K562 (cell line): ENCODE measurements at regions not wholly inside any gene's neighbourhood (a gene's known extent, or its start where the extent isn't known, plus 50 kb on each side); places are given as distances from the start of the nearest gene placed in this dataset.

Source experiments
- ATAC-seq: fragments of 200-7000 bp; cut with Tn5 transposase; 3 replicates; pipeline ENCODE4 v1.9.1; 2020; ENCODE audit warnings: moderate library complexity
- BruUV-seq: library from RNA; stranded (reverse); fragments of 400-500 nt; replicated peaks from 2 replicates; lab custom pipeline; 2021; lab: Mats Ljungman, UMichigan
- CTCF ChIA-PET: fragments of 300-600 bp; formaldehyde crosslinking; extraction: SDS; loops from one replicate; lab custom pipeline; 2021; ENCODE audit warnings: low intra/inter-chr PET ratio; lab: Yijun Ruan, JAX
- POLR2A ChIA-PET: fragments of 300-600, 350-650 bp; sonication (Branson Sonifier 250); formaldehyde crosslinking; extraction: SDS; loops from one replicate; lab custom pipeline; 2021; ENCODE audit warnings: antibody characterized with exemption, inconsistent platforms; lab: Yijun Ruan, JAX
- DNase-seq, 4 experiments: peaks; one replicate each; pipeline versions ENCODE4 v3.0.0 to v3.0.0-alpha.2; 2011 to 2018; ENCODE audit warnings: low spot score in 3 of 4, mixed read lengths in 3 of 4; ENCODE audit errors: extremely low read depth in 1 of 4
- FAIRE-seq: peaks from 2 replicates; lab custom pipeline; 2011; peaks lifted over from hg19 to GRCh38; lab: Jason Lieb, UNC
- H2AFZ ChIP-seq: 2 replicates; pipeline ENCODE4 v1.6.0; 2011; ENCODE audit warnings: low read depth, low read length, control low read depth, inconsistent platforms
- H3K27ac ChIP-seq: fragments of 200-600 bp; 3 replicates; pipeline ENCODE4 v1.8.0; 2011; ENCODE audit warnings: low read depth, mild to moderate bottlenecking, control low read depth, inconsistent platforms, low read length, moderate library complexity, mixed read lengths; ENCODE audit errors: extremely low read depth
- H3K27me3 ChIP-seq, 2 experiments: fragments of 300-600 bp in 1 of 2; 2 replicates in 1 of 2; 3 replicates in 1 of 2; pipeline versions ENCODE4 v1.6.0 to v1.8.0; 2011; ENCODE audit warnings: inconsistent platforms in 2 of 2, low read length in 2 of 2, mild to moderate bottlenecking in 1 of 2, mixed read lengths in 1 of 2, moderate library complexity in 1 of 2; ENCODE audit not compliant: control insufficient read depth in 2 of 2, insufficient read depth in 2 of 2
- H3K36me3 ChIP-seq: fragments of 300-600 bp; 3 replicates; pipeline ENCODE4 v1.8.0; 2011; ENCODE audit warnings: mild to moderate bottlenecking, low read length, inconsistent platforms; ENCODE audit not compliant: control insufficient read depth, insufficient read depth
- H3K4me1 ChIP-seq, 2 experiments: fragments of 200-600 bp in 1 of 2; replicated peaks in 1 of 2; 2 replicates in 1 of 2; 3 replicates in 1 of 2; pipeline versions ENCODE4 v1.5.1 to v1.8.0; 2011; ENCODE audit warnings: inconsistent platforms in 2 of 2, low read length in 2 of 2, mild to moderate bottlenecking in 1 of 2, mixed read lengths in 1 of 2, moderate library complexity in 1 of 2; ENCODE audit not compliant: control insufficient read depth in 2 of 2, insufficient read depth in 2 of 2
- H3K4me2 ChIP-seq: 2 replicates; pipeline ENCODE4 v1.6.1; 2011; ENCODE audit warnings: low read length, control low read depth, inconsistent platforms, mixed read lengths; ENCODE audit not compliant: insufficient read depth
- H3K4me3 ChIP-seq: fragments of 200-600 bp; sonication (generic), shearing (Covaris generic); 2 replicates; pipeline ENCODE4 v1.5.1; 2016; ENCODE audit warnings: control low read depth, inconsistent platforms
- H3K79me2 ChIP-seq: fragments of 200-600 bp; 3 replicates; pipeline ENCODE4 v1.8.0; 2011; ENCODE audit warnings: low read length, inconsistent platforms; ENCODE audit not compliant: control insufficient read depth, insufficient read depth
- H3K9ac ChIP-seq, 2 experiments: 2 replicates each; pipeline versions ENCODE4 v1.6.0 to v1.6.1; 2011; ENCODE audit warnings: low read depth in 2 of 2, low read length in 2 of 2, control low read depth in 1 of 2, inconsistent platforms in 1 of 2, mild to moderate bottlenecking in 1 of 2, mixed read lengths in 1 of 2; ENCODE audit not compliant: insufficient read depth in 1 of 2
- H3K9me1 ChIP-seq: one replicate; pipeline ENCODE4 v1.6.0; 2011; ENCODE audit warnings: inconsistent platforms, mild to moderate bottlenecking, low read length, moderate library complexity; ENCODE audit not compliant: control insufficient read depth, insufficient read depth
- H3K9me3 ChIP-seq: replicated peaks from 2 replicates; pipeline ENCODE4 v1.5.1; 2011; ENCODE audit warnings: low read depth, low read length, inconsistent platforms; ENCODE audit not compliant: control insufficient read depth, insufficient read depth
- H4K20me1 ChIP-seq: replicated peaks from 2 replicates; pipeline ENCODE4 v1.6.1; 2011; ENCODE audit warnings: low read length, inconsistent platforms, mixed read lengths; ENCODE audit not compliant: control insufficient read depth, insufficient read depth
- BCOR ChIP-seq: fragments of 450-650 bp; IDR thresholded peaks from 2 replicates; pipeline ENCODE4 v1.6.1; 2016
- BRF1 ChIP-seq: IDR thresholded peaks from 3 replicates; pipeline ENCODE4 v1.6.1; 2011; ENCODE audit warnings: borderline replicate concordance, mild to moderate bottlenecking; ENCODE audit not compliant: insufficient read length; ENCODE audit errors: extremely low read depth
- ELF2 ChIP-seq: fragments of 250-450 bp; sonication (Bioruptor Pico); IDR thresholded peaks from 2 replicates; pipeline ENCODE4 v1.5.0; 2021; ENCODE audit warnings: mild to moderate bottlenecking
- ESRRA ChIP-seq: fragments of 450-650 bp; IDR thresholded peaks from 2 replicates; pipeline ENCODE4 v1.6.1; 2014; ENCODE audit warnings: low read depth, mild to moderate bottlenecking, moderate library complexity, borderline replicate concordance
- FOS ChIP-seq: IDR thresholded peaks from 3 replicates; pipeline ENCODE4 v1.6.1; 2011; ENCODE audit not compliant: insufficient read length; ENCODE audit errors: extremely low read depth
- HSF4 ChIP-seq: fragments of 250-450 bp; sonication (Bioruptor Pico); IDR thresholded peaks from 2 replicates; pipeline ENCODE4 v2.1.2; 2022; ENCODE audit warnings: mild to moderate bottlenecking, moderate library complexity, borderline replicate concordance
- IRF1 ChIP-seq: sonication (generic); formaldehyde crosslinking; IDR thresholded peaks from 2 replicates; pipeline ENCODE4 v1.8.0; 2022; ENCODE audit warnings: missing genetic modification reagents, mild to moderate bottlenecking, borderline replicate concordance
- MBD1 ChIP-seq: fragments of 250-450 bp; sonication (Bioruptor Pico); IDR thresholded peaks from 2 replicates; pipeline ENCODE4 v1.8.0; 2022; ENCODE audit warnings: inconsistent platforms
- NUFIP1 ChIP-seq: fragments of 450-650 bp; IDR thresholded peaks from 2 replicates; pipeline ENCODE4 v1.6.1; 2018; ENCODE audit not compliant: partially characterized antibody
- SMARCA5 ChIP-seq: fragments of 450-650 bp; IDR thresholded peaks from 2 replicates; pipeline ENCODE4 v1.6.1; 2016
- THAP12 ChIP-seq: fragments of 250-450 bp; sonication (Bioruptor Pico); IDR thresholded peaks from 2 replicates; pipeline ENCODE4 v1.9.0; 2021; ENCODE audit warnings: mild to moderate bottlenecking, inconsistent platforms
- ZC3H11A ChIP-seq: IDR thresholded peaks from 2 replicates; pipeline ENCODE4 v1.6.1; 2012; ENCODE audit warnings: low read depth, low read length, improper control_type of control experiment
- ZNF133 ChIP-seq: fragments of 250-450 bp; sonication (Bioruptor Pico); IDR thresholded peaks from 2 replicates; pipeline ENCODE4 v1.4.0; 2020; ENCODE audit warnings: mild to moderate bottlenecking
- ZNF398 ChIP-seq: fragments of 250-450 bp; sonication (Bioruptor Pico); IDR thresholded peaks from 2 replicates; pipeline ENCODE4 v1.8.0; 2021; ENCODE audit warnings: moderate library complexity, mild to moderate bottlenecking, inconsistent platforms
- ZNF431 ChIP-seq: sonication (generic); formaldehyde crosslinking; IDR thresholded peaks from 2 replicates; pipeline ENCODE4 v1.8.0; 2022; ENCODE audit warnings: mild to moderate bottlenecking, missing genetic modification reagents
- ZNF589 ChIP-seq: fragments of 200-800 bp; sonication (Bioruptor generic); IDR thresholded peaks from 2 replicates; pipeline ENCODE4 v1.6.1; 2016; ENCODE audit warnings: low read depth, missing genetic modification characterization, missing compliant biosample characterization
- ZNF695 ChIP-seq: fragments of 450-650 bp; formaldehyde crosslinking; IDR thresholded peaks from 2 replicates; pipeline ENCODE4 v1.4.0; 2020; ENCODE audit warnings: mild to moderate bottlenecking, moderate library complexity
- WGBS: fragments of 100-300 bp; shearing (Covaris generic); methylation state at CpG from one replicate; pipeline ENCODE4 v1.1.6; 2016; ENCODE audit warnings: low coverage, mixed read lengths; ENCODE audit not compliant: insufficient coverage; ENCODE audit errors: missing lambda C conversion rate; 5-methylcytosine and 5-hydroxymethylcytosine counted together
- in situ Hi-C: fragments of 300-500 bp; cut with MboI; formaldehyde crosslinking; loops from 4 replicates; pipeline ENCODE4 v1.15.0; 2018; ENCODE audit warnings: inconsistent platforms, mixed read lengths
- intact Hi-C: fragments of 100-400 bp; cut with micrococcal nuclease; formaldehyde crosslinking; loops from 2 replicates; pipeline ENCODE4 v1.14.2; 2022

- CTCF ChIA-PET = interaction anchor here (0.7 kb wide), 1 partner anchor 935 kb away, joined by 3 read pairs; no protein-coding TSS in a partner anchor
- WGBS = 3% methylated on average over 8 of the region's 8 CpGs
- no TSS peak for BruUV-seq
- peak overlapping the region; percentile 86 for H3K4me3 ChIP-seq
- FAIRE-seq = no peak
- peaks cover 7 to 19% of the 10 kb centered on the region in 2 experiments for H3K4me1 ChIP-seq
- H3K9me3 ChIP-seq = no peaks in the 10 kb centered on the region
- peaks cover 71% of the 10 kb centered on the region for H3K36me3 ChIP-seq
- ATAC-seq = no peak
- H3K4me2 ChIP-seq = peak overlapping the region; percentile 97
- no peak for DNase-seq
- H3K79me2 ChIP-seq = peaks cover 96% of the 10 kb centered on the region
- POLR2A ChIA-PET = interaction anchor here (0.6 to 18.6 kb wide), 24 partner anchors 7 to 951 kb away, joined by 3 to 1095 read pairs (median 22); a partner anchor contains a TSS
- no peaks in the 10 kb centered on the region for H3K27me3 ChIP-seq
- H2AFZ ChIP-seq = no peak overlapping the region
- intact Hi-C loops (no loop called here), in situ Hi-C loops (loop anchor here (5.0 to 25.0 kb wide), 3 partner anchors 73 to 937 kb away; a partner anchor contains a TSS)
- H4K20me1 ChIP-seq = peaks cover 40% of the 10 kb centered on the region
- peak overlapping the region; percentile 88 to 99 for H3K9ac ChIP-seq
- peak overlapping the region; percentile 99 for H3K27ac ChIP-seq
- H3K9me1 ChIP-seq = no peaks in the 10 kb centered on the region
- TF ChIP-seq IRF1 (CRISPR knock-in tag) (0 out of 2 replicates have a peak, but pooled peaks have one; percentile 63), ZNF133 (CRISPR knock-in tag) (no peak), BRF1 (no peak), NUFIP1 (no peak), ELF2 (CRISPR knock-in tag) (0 out of 2 replicates have a peak, but pooled peaks have one; percentile 16), HSF4 (no peak), ZC3H11A (no peak), ZNF431 (CRISPR knock-in tag) (peak; percentile 37; the same call in 1 of the 2 replicates), BCOR (no peak), ZNF589 (CRISPR knock-in tag) (no peak), ESRRA (no peak), ZNF398 (no peak), FOS (no peak), ZNF695 (CRISPR knock-in tag) (no peak), SMARCA5 (no peak), THAP12 (CRISPR knock-in tag) (no peak), MBD1 (no peak)
These were observed 107.7 kb downstream of the HFE start for GRCh38 chr6:26194816-26195375.
